ENCODE measurements at regions not wholly inside any gene's neighbourhood (a gene's known extent, or its start where the extent isn't known, plus 50 kb on each side); places are given as distances from the start of the nearest gene placed in this dataset.

- H3K4me3 ChIP-seq (ENCODE audit: extremely low read depth in 1 of 4, insufficient read depth in 2 of 4, low read depth in 3 of 4, low read length in 4 of 4) = no peak overlapping the region
- H3K4me1 ChIP-seq (replicated peaks in 1 of 4; ENCODE audit: control insufficient read depth in 3 of 4, insufficient read depth in 4 of 4, low read length in 3 of 4) = no peaks in the 10 kb centered on the region
- no peak overlapping the region for H3K9ac ChIP-seq (replicated peaks in 1 of 4; ENCODE audit: extremely low read depth in 1 of 4, low read depth in 3 of 4, low read length in 3 of 4)
- H3K27me3 ChIP-seq (replicated peaks in 1 of 4; ENCODE audit: control insufficient read depth in 3 of 4, extremely low read depth in 1 of 4, insufficient read depth in 3 of 4, low read length in 3 of 4) = no peaks in the 10 kb centered on the region
- CTCF ChIA-PET (ENCODE audit: partially characterized antibody) = no interaction called here
- H2BK5ac ChIP-seq (ENCODE audit: low read depth, low read length) = no peak overlapping the region
- no peak overlapping the region for H3K56ac ChIP-seq (replicated peaks; ENCODE audit: insufficient read length, low read depth, low read length)
- no peaks in the 10 kb centered on the region for H3K9me3 ChIP-seq (ENCODE audit: insufficient read depth in 2 of 2, low read depth in 1 of 2, low read length in 1 of 2)
- no peaks in the 10 kb centered on the region for H3K79me1 ChIP-seq (ENCODE audit: low read depth, low read length)
- no peak overlapping the region for H2AK5ac ChIP-seq (ENCODE audit: low read depth, low read length)
- POLR2A ChIA-PET (ENCODE audit: partially characterized antibody) = no interaction called here
- no peak overlapping the region for H2BK120ac ChIP-seq (replicated peaks; ENCODE audit: low read depth, low read length)
- no peak overlapping the region for H3K4ac ChIP-seq (replicated peaks; ENCODE audit: insufficient read length, low read depth, low read length)
- no peak overlapping the region for H3K23ac ChIP-seq (ENCODE audit: insufficient read length)
- H3K14ac ChIP-seq (ENCODE audit: insufficient read length) = no peak overlapping the region
- H2BK15ac ChIP-seq (ENCODE audit: low read length) = no peak overlapping the region
- no peak overlapping the region for H2AFZ ChIP-seq (ENCODE audit: low read length)
- no peaks in the 10 kb centered on the region for H3K79me2 ChIP-seq (ENCODE audit: control insufficient read depth in 1 of 2, insufficient read depth in 2 of 2, low read length in 2 of 2)
- H3K27ac ChIP-seq (ENCODE audit: low read depth, low read length) = no peak overlapping the region
- no peak overlapping the region for H2BK20ac ChIP-seq (ENCODE audit: low read length)
- no peaks in the 10 kb centered on the region; the same call in 1 of the 2 replicates for H3K23me2 ChIP-seq (ENCODE audit: low read depth, low read length)
- DNase-seq (ENCODE audit: low read depth in 1 of 2, low spot score in 2 of 2) (no peak), FAIRE-seq (no peak)
- no peak overlapping the region for H2BK12ac ChIP-seq (ENCODE audit: low read depth, low read length)
- no peak overlapping the region for H3K4me2 ChIP-seq (ENCODE audit: insufficient read depth in 1 of 2, low read depth in 2 of 2, low read length in 2 of 2)
- no peaks in the 10 kb centered on the region for H4K20me1 ChIP-seq (replicated peaks in 1 of 2; ENCODE audit: control insufficient read depth in 1 of 2, insufficient read depth in 2 of 2, low read length in 2 of 2)
- H3K18ac ChIP-seq (ENCODE audit: extremely low read depth, low read length) = no peak overlapping the region
- no peak overlapping the region for H4K5ac ChIP-seq (ENCODE audit: insufficient read length, low read depth, low read length)
- 71% methylated on average over 1 of the region's 1 CpG; no CpG with 5 or more reads in 1 of the 2 experiments for WGBS, 2 experiments (ENCODE audit: extremely low coverage in 1 of 2, insufficient coverage in 1 of 2, insufficient read length in 1 of 2, insufficient replicate concordance in 2 of 2, low coverage in 1 of 2, low lambda C conversion rate in 2 of 2, missing lambda C conversion rate in 1 of 2)
- no peaks in the 10 kb centered on the region for H3K36me3 ChIP-seq (ENCODE audit: control insufficient read depth in 2 of 4, insufficient read depth in 4 of 4, low read length in 3 of 4)
- TF ChIP-seq SP2 (IDR thresholded peaks at IDR 0.05; ENCODE audit: low read length) (no peak), ASH2L (IDR thresholded peaks at IDR 0.05; ENCODE audit: low read length) (no peak), CTBP2 (IDR thresholded peaks at IDR 0.05; ENCODE audit: borderline replicate concordance, insufficient read depth, insufficient read length, low read length) (no peak), JUN (IDR thresholded peaks at IDR 0.05; ENCODE audit: low read depth, low read length) (no peak), ZNF274 (IDR thresholded peaks at IDR 0.05; ENCODE audit: borderline replicate concordance, extremely low read depth, low read length) (no peak), EZH2 (IDR thresholded peaks at IDR 0.05; ENCODE audit: low read depth, low read length, severe bottlenecking) (no peak)
- H4K91ac ChIP-seq (replicated peaks; ENCODE audit: insufficient read length, low read length) = no peak overlapping the region
- H4K8ac ChIP-seq (ENCODE audit: extremely low read depth, insufficient read depth, low read length) = no peak overlapping the region
Measured at GRCh38 chr10:43814663-43815062, 166.0 kb upstream of the ZNF32 start.

Data from H1 (cell line).